ENCODE measurements at regions not wholly inside any gene's neighbourhood (a gene's known extent, or its start where the extent isn't known, plus 50 kb on each side); places are given as distances from the start of the nearest gene placed in this dataset.

GRCh38 chr1:30151826-30152225 lies 571.6 kb downstream of the MATN1 start:
- TF ChIP-seq POLR2AphosphoS5 (IDR thresholded peaks at IDR 0.05; ENCODE audit: low read depth, low read length): no peak
- no peak for TF ChIP-seq FOXP2 (optimal IDR thresholded peaks at IDR 0.05; ENCODE audit: borderline replicate concordance, extremely low read depth, extremely low read length, insufficient read depth)
- no peak for TF ChIP-seq SIN3A (IDR thresholded peaks at IDR 0.05; ENCODE audit: borderline replicate concordance, insufficient read depth, low read length)
- no peak for TF ChIP-seq TAF1 (IDR thresholded peaks at IDR 0.05; ENCODE audit: borderline replicate concordance, insufficient read depth, low read length)
- no peak for TF ChIP-seq REST (IDR thresholded peaks at IDR 0.05; ENCODE audit: insufficient read depth in 1 of 2, low read depth in 2 of 2, low read length in 2 of 2)

GRCh38 chr1:30151119-30151518 lies 572.3 kb downstream of the MATN1 start:
- TF ChIP-seq FOXP2 (optimal IDR thresholded peaks at IDR 0.05; ENCODE audit: borderline replicate concordance, extremely low read depth, extremely low read length, insufficient read depth): no peak
- TF ChIP-seq POLR2AphosphoS5 (IDR thresholded peaks at IDR 0.05; ENCODE audit: low read depth, low read length): no peak
- TF ChIP-seq REST (IDR thresholded peaks at IDR 0.05; ENCODE audit: insufficient read depth in 1 of 2, low read depth in 2 of 2, low read length in 2 of 2): no peak
- TF ChIP-seq TAF1 (IDR thresholded peaks at IDR 0.05; ENCODE audit: borderline replicate concordance, insufficient read depth, low read length): no peak
- TF ChIP-seq SIN3A (IDR thresholded peaks at IDR 0.05; ENCODE audit: borderline replicate concordance, insufficient read depth, low read length): no peak

- TF ChIP-seq TAF1 (IDR thresholded peaks at IDR 0.05; ENCODE audit: borderline replicate concordance, insufficient read depth, low read length): no peak
- no peak for TF ChIP-seq REST (IDR thresholded peaks at IDR 0.05; ENCODE audit: insufficient read depth in 1 of 2, low read depth in 2 of 2, low read length in 2 of 2)
- TF ChIP-seq FOXP2 (optimal IDR thresholded peaks at IDR 0.05; ENCODE audit: borderline replicate concordance, extremely low read depth, extremely low read length, insufficient read depth): no peak
Observed at GRCh38 chr1:30149226-30149625, 574.2 kb downstream of the MATN1 start.

GRCh38 chr1:30148676-30149075 lies 574.7 kb downstream of the MATN1 start:
- TF ChIP-seq REST (IDR thresholded peaks at IDR 0.05; ENCODE audit: insufficient read depth in 1 of 2, low read depth in 2 of 2, low read length in 2 of 2) (no peak), FOXP2 (optimal IDR thresholded peaks at IDR 0.05; ENCODE audit: borderline replicate concordance, extremely low read depth, extremely low read length, insufficient read depth) (no peak), POLR2AphosphoS5 (IDR thresholded peaks at IDR 0.05; ENCODE audit: low read depth, low read length) (no peak), TAF1 (IDR thresholded peaks at IDR 0.05; ENCODE audit: borderline replicate concordance, insufficient read depth, low read length) (no peak), SIN3A (IDR thresholded peaks at IDR 0.05; ENCODE audit: borderline replicate concordance, insufficient read depth, low read length) (no peak)

- TF ChIP-seq FOXP2 (optimal IDR thresholded peaks at IDR 0.05; ENCODE audit: borderline replicate concordance, extremely low read depth, extremely low read length, insufficient read depth): no peak
- no peak for TF ChIP-seq POLR2AphosphoS5 (IDR thresholded peaks at IDR 0.05; ENCODE audit: low read depth, low read length)
- no peak for TF ChIP-seq SIN3A (IDR thresholded peaks at IDR 0.05; ENCODE audit: borderline replicate concordance, insufficient read depth, low read length)
- TF ChIP-seq REST (IDR thresholded peaks at IDR 0.05; ENCODE audit: insufficient read depth in 1 of 2, low read depth in 2 of 2, low read length in 2 of 2): no peak
- TF ChIP-seq TAF1 (IDR thresholded peaks at IDR 0.05; ENCODE audit: borderline replicate concordance, insufficient read depth, low read length): no peak
Observed at GRCh38 chr1:30147188-30147587, 576.2 kb downstream of the MATN1 start.

Measured in PFSK-1 (cell line).